B cell (primary cell): ENCODE measurements at regions not wholly inside any gene's neighbourhood (a gene's known extent, or its start where the extent isn't known, plus 50 kb on each side); places are given as distances from the start of the nearest gene placed in this dataset.
"Not testable (repeated sequence)": the region's sequence is repeated elsewhere in the genome, so short reads cannot be mapped to it uniquely, and the experiment has no call there.

Experiments
- ATAC-seq: fragments of 200-7000 bp; cut with Tn5 transposase; one replicate; pipeline ENCODE4 v1.10.0; 2021; ENCODE audit warnings: low read depth, mild to moderate bottlenecking, moderate number of reproducible peaks, moderate library complexity
- CTCF ChIA-PET: fragments of 350-600 bp; sonication (Branson Sonifier 250); formaldehyde crosslinking; loops from one replicate; lab custom pipeline; 2021; ENCODE audit warnings: antibody characterized with exemption, inconsistent platforms; lab: Charles Lee
- POLR2A ChIA-PET: fragments of 350-600 bp; sonication (Branson Sonifier 250); formaldehyde crosslinking; loops from one replicate; lab custom pipeline; 2021; ENCODE audit warnings: antibody characterized with exemption; lab: Charles Lee
- DNase-seq: peaks from one replicate; pipeline ENCODE4 v3.0.0; 2013
- H2AFZ ChIP-seq: 2 replicates; pipeline ENCODE4 v1.6.1; 2012; ENCODE audit warnings: mild to moderate bottlenecking, low read depth, low read length; ENCODE audit not compliant: insufficient read depth, poor library complexity, severe bottlenecking
- H3K27ac ChIP-seq, 2 donors: 1 replicate in 1 of 2; 2 replicates in 1 of 2; pipeline ENCODE4 v1.5.1; 2012 to 2013; ENCODE audit warnings: low read length in 2 of 2, mild to moderate bottlenecking in 2 of 2, moderate library complexity in 1 of 2
- H3K27me3 ChIP-seq, 4 experiments: fragments of 200-600 bp in 1 of 4; sonication (generic) in 1 of 4; replicated peaks in 1 of 4; 1 replicate in 2 of 4; 2 replicates in 2 of 4; pipeline versions ENCODE4 v1.6.1 to v1.7.0; 2013 to 2016; ENCODE audit warnings: low read length in 3 of 4, mild to moderate bottlenecking in 2 of 4, mixed read lengths in 1 of 4, moderate library complexity in 1 of 4; ENCODE audit not compliant: insufficient read depth in 4 of 4, control insufficient read depth in 3 of 4; ENCODE audit errors: control extremely low read depth in 1 of 4
- H3K36me3 ChIP-seq, 2 experiments: replicated peaks in 1 of 2; 1 replicate in 1 of 2; 2 replicates in 1 of 2; pipeline versions ENCODE4 v1.6.1 to v1.7.1; 2013; ENCODE audit warnings: low read length in 1 of 2; ENCODE audit not compliant: insufficient read depth in 2 of 2, control insufficient read depth in 1 of 2; ENCODE audit errors: control extremely low read depth in 1 of 2, extremely low read depth in 1 of 2
- H3K4me1 ChIP-seq, 2 donors: fragments of 200-600 bp in 1 of 2; sonication (generic) in 1 of 2; 1 replicate in 1 of 2; 2 replicates in 1 of 2; pipeline versions ENCODE4 v1.5.1 to v1.6.1; 2013 to 2017; ENCODE audit warnings: low read length in 2 of 2; ENCODE audit not compliant: control insufficient read depth in 2 of 2, insufficient read depth in 2 of 2
- H3K4me2 ChIP-seq: replicated peaks from 2 replicates; pipeline ENCODE3; 2012; ENCODE audit warnings: mild to moderate bottlenecking, low read depth, low read length; ENCODE audit not compliant: poor library complexity, severe bottlenecking
- H3K4me3 ChIP-seq, 5 experiments: fragments of 200-600 bp in 1 of 5; sonication (generic) in 1 of 5; 1 replicate in 3 of 5; 2 replicates in 2 of 5; pipeline versions ENCODE4 v1.5.1 to v1.7.0; 2011 to 2016; ENCODE audit warnings: low read length in 4 of 5, mild to moderate bottlenecking in 4 of 5, low read depth in 2 of 5, control low read depth in 1 of 5, moderate library complexity in 1 of 5; ENCODE audit not compliant: insufficient read depth in 1 of 5; ENCODE audit errors: control extremely low read depth in 1 of 5, extremely low read depth in 1 of 5
- H3K79me2 ChIP-seq: fragments of 200-600 bp; sonication (generic); one replicate; pipeline ENCODE4 v1.6.0; 2016; ENCODE audit warnings: low read length; ENCODE audit not compliant: control insufficient read depth, insufficient read depth
- H3K9ac ChIP-seq: fragments of 200-600 bp; sonication (generic); 2 replicates; pipeline ENCODE4 v1.6.1; 2017; ENCODE audit warnings: mild to moderate bottlenecking, low read length, moderate library complexity
- H3K9me3 ChIP-seq, 3 donors: one replicate each; pipeline versions ENCODE4 v1.6.1 to v1.7.1; 2013; ENCODE audit warnings: low read length in 2 of 3; ENCODE audit not compliant: control insufficient read depth in 2 of 3, insufficient read depth in 1 of 3; ENCODE audit errors: control extremely low read depth in 1 of 3
- H4K20me1 ChIP-seq: 2 replicates; pipeline ENCODE4 v1.6.0; 2012; ENCODE audit warnings: mild to moderate bottlenecking, low read length; ENCODE audit not compliant: insufficient read depth, control insufficient read depth, poor library complexity, severe bottlenecking
- H3K27ac Mint-ChIP-seq: one replicate; pipeline ENCODE4 v1.8.0; 2021; ENCODE audit warnings: mixed read lengths
- H3K27me3 Mint-ChIP-seq: one replicate; pipeline ENCODE4 v1.8.0; 2021; ENCODE audit warnings: mixed read lengths
- H3K4me1 Mint-ChIP-seq: one replicate; pipeline ENCODE4 v1.8.0; 2021; ENCODE audit warnings: mixed read lengths
- H3K4me3 Mint-ChIP-seq: one replicate; pipeline ENCODE4 v1.8.0; 2021; ENCODE audit warnings: mixed read lengths
- H3K9me3 Mint-ChIP-seq: one replicate; pipeline ENCODE4 v1.8.0; 2022; ENCODE audit warnings: mixed read lengths; ENCODE audit not compliant: insufficient read depth
- WGBS: methylation state at CpG from one replicate; pipeline ENCODE4 v1.1.5; 2013; ENCODE audit warnings: missing lambda C conversion rate; ENCODE audit not compliant: insufficient coverage; 5-methylcytosine and 5-hydroxymethylcytosine counted together
- intact Hi-C: fragments of 100-400 bp; cut with micrococcal nuclease; formaldehyde crosslinking; loops from one replicate; pipeline ENCODE4 v1.10.0; 2022
- TF ChIP-seq, protein P1 (sequence below): fragments of 200-600 bp; IDR thresholded peaks from one replicate; pipeline ENCODE4 v1.8.0; 2022; ENCODE audit warnings: antibody characterized with exemption, mild to moderate bottlenecking

DNA sequence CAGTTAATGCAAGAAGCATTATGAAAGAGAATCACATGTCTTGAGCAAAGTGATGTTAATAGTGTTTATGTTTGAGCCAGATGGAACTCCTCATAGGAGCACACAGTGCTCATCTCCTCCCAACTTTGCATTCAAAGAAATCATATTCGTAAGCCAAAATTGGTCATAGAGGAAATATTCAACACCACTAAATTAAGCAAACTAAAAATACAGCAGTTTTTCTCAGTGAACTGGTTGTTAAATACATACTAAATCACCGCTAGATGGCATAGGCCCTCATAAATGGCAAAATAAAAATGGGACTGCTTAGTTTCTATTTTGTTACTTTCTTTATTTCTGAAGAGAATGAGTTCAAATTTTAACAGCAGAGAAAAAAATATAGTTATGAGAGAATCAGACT, 114.3 kb downstream of the SYT15 start:
- H3K27me3 Mint-ChIP-seq, H3K27ac ChIP-seq, DNase-seq, H4K20me1 ChIP-seq, CTCF ChIA-PET, H3K9ac ChIP-seq, H3K4me1 ChIP-seq, H3K27ac Mint-ChIP-seq, H3K9me3 ChIP-seq, H3K4me3 Mint-ChIP-seq, H3K4me1 Mint-ChIP-seq, H3K79me2 ChIP-seq, H3K36me3 ChIP-seq, POLR2A ChIA-PET, ATAC-seq, H3K9me3 Mint-ChIP-seq, H3K4me3 ChIP-seq, intact Hi-C loops, H3K4me2 ChIP-seq, H3K27me3 ChIP-seq, H2AFZ ChIP-seq: not testable (repeated sequence)
- no CpG with 5 or more reads among the region's 2 CpGs for WGBS
- TF ChIP-seq, protein P1, sequence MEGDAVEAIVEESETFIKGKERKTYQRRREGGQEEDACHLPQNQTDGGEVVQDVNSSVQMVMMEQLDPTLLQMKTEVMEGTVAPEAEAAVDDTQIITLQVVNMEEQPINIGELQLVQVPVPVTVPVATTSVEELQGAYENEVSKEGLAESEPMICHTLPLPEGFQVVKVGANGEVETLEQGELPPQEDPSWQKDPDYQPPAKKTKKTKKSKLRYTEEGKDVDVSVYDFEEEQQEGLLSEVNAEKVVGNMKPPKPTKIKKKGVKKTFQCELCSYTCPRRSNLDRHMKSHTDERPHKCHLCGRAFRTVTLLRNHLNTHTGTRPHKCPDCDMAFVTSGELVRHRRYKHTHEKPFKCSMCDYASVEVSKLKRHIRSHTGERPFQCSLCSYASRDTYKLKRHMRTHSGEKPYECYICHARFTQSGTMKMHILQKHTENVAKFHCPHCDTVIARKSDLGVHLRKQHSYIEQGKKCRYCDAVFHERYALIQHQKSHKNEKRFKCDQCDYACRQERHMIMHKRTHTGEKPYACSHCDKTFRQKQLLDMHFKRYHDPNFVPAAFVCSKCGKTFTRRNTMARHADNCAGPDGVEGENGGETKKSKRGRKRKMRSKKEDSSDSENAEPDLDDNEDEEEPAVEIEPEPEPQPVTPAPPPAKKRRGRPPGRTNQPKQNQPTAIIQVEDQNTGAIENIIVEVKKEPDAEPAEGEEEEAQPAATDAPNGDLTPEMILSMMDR = peak; percentile 12

DNA sequence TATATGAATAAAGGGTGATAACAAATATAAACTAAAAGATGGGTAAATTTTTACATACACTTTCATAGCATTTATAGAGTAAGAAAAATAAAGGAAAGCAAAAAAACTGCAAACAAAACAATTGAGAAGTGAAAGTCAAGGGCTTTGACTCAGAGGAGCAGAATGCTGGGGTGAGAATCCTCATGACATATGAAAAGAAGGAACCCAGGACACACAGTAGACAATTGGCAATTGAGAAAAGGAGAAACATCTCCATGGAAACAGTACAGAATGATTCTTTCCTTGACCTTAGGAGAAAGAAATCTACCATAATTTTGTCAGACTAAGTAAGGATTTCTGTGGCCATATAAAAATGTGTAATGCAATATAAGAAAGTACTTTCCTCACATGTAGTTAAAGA, 138.3 kb downstream of the SYT15 start:
- H3K9me3 Mint-ChIP-seq, H3K27ac Mint-ChIP-seq, ATAC-seq: not testable (repeated sequence)

DNA sequence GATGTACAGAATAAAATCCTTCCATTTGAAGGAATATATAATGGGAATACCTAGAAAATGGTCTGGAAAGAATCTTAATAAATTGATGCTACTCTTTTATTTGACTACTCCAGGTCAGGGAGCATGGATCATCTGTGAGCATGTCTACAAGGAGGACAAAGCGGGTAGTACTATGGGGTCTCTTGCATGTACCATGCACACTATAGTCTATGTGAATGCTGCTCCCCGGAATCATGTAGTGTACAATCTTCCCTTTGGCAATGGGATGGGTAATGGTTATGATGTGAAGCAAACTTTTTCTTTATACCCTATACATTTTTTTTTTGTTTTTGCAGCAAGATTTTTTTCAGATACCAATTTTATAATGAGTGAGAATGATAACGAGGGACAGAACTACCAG, 139.1 kb downstream of the SYT15 start:
- H2AFZ ChIP-seq, H3K4me2 ChIP-seq, intact Hi-C loops, H3K9me3 Mint-ChIP-seq, POLR2A ChIA-PET, H3K27ac ChIP-seq, H4K20me1 ChIP-seq, H3K27ac Mint-ChIP-seq, H3K4me1 Mint-ChIP-seq, H3K36me3 ChIP-seq, ATAC-seq, H3K9me3 ChIP-seq, H3K27me3 ChIP-seq, H3K4me3 ChIP-seq, H3K4me1 ChIP-seq, H3K27me3 Mint-ChIP-seq, DNase-seq, H3K79me2 ChIP-seq, CTCF ChIA-PET, H3K9ac ChIP-seq, H3K4me3 Mint-ChIP-seq: not testable (repeated sequence)
- WGBS = no CpG with 5 or more reads among the region's 3 CpGs

More for the DNA sequence above, 138.3 kb downstream of the SYT15 start:
- H3K79me2 ChIP-seq, H2AFZ ChIP-seq, POLR2A ChIA-PET, H3K4me3 Mint-ChIP-seq, H3K4me1 ChIP-seq, intact Hi-C loops, H4K20me1 ChIP-seq, CTCF ChIA-PET, H3K9me3 ChIP-seq, H3K4me2 ChIP-seq, DNase-seq, H3K4me3 ChIP-seq, H3K4me1 Mint-ChIP-seq, H3K27me3 Mint-ChIP-seq, H3K9ac ChIP-seq, H3K27ac ChIP-seq, H3K27me3 ChIP-seq, H3K36me3 ChIP-seq: not testable (repeated sequence)

DNA sequence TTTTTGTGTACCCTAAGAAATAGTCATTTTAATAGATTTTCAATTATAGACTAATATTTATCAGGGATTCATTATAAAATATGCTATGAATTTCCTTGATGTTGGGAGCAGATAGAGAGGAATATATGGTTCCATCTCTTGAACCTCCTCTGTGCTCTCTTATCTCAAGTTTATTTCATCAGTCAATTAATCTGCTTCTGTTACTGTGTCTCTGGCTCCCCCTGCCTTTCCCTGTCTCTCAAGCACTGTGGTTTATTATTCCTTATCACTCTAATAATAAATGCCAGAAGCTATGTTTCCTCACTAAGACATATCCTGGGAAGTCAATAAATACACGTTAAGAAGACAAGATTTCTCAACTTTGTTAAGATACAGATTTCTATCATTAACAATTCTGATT, 141.5 kb downstream of the SYT15 start:
- H3K27me3 Mint-ChIP-seq, CTCF ChIA-PET, H3K9me3 ChIP-seq, H3K27me3 ChIP-seq, intact Hi-C loops, H3K4me2 ChIP-seq, H3K4me1 Mint-ChIP-seq, H4K20me1 ChIP-seq, DNase-seq, H3K27ac ChIP-seq, POLR2A ChIA-PET, H3K4me3 Mint-ChIP-seq, H3K36me3 ChIP-seq, H3K9ac ChIP-seq, H2AFZ ChIP-seq, H3K9me3 Mint-ChIP-seq, H3K27ac Mint-ChIP-seq, H3K4me3 ChIP-seq, H3K4me1 ChIP-seq, H3K79me2 ChIP-seq, ATAC-seq: not testable (repeated sequence)
- WGBS = no CpG with 5 or more reads among the region's 1 CpG
